Left kidney (tissue), 1 donor: ENCODE measurements at regions not wholly inside any gene's neighbourhood (a gene's known extent, or its start where the extent isn't known, plus 50 kb on each side); places are given as distances from the start of the nearest gene placed in this dataset.
"Not testable (repeated sequence)": the region's sequence is repeated elsewhere in the genome, so short reads cannot be mapped to it uniquely, and the experiment has no call there.

Experiments
- DNase-seq: peaks from one replicate; pipeline ENCODE4 v3.0.0-alpha.2; 2013

- DNase-seq, result no peak
Observed at GRCh38 chr4:189519186-189519585, 421.5 kb upstream of the FRG1 start.

- DNase-seq, result no peak
Observed at GRCh38 chr4:189525304-189525703, 415.4 kb upstream of the FRG1 start.

GRCh38 chr4:189530848-189531247 lies 409.8 kb upstream of the FRG1 start:
- DNase-seq, result no peak

- DNase-seq, result no peak
Observed at GRCh38 chr4:189533603-189534002, 407.1 kb upstream of the FRG1 start.

- no peak for DNase-seq
Observed at GRCh38 chr4:189547559-189547958, 393.1 kb upstream of the FRG1 start.

- peak; percentile 35 for DNase-seq
Observed at GRCh38 chr4:189548484-189549125, 392.1 kb upstream of the FRG1 start.

GRCh38 chr4:189551931-189552670 lies 388.6 kb upstream of the FRG1 start:
- DNase-seq, result peak; percentile 19

GRCh38 chr4:189560605-189561004 lies 380.1 kb upstream of the FRG1 start:
- DNase-seq, result not testable (repeated sequence)

- DNase-seq, result not testable (repeated sequence)
Observed at GRCh38 chr4:189563751-189564150, 376.9 kb upstream of the FRG1 start.

GRCh38 chr4:189566271-189566670 lies 374.4 kb upstream of the FRG1 start:
- DNase-seq, result not testable (repeated sequence)

GRCh38 chr4:189566900-189567299 lies 373.8 kb upstream of the FRG1 start:
- DNase-seq, result not testable (repeated sequence)

- not testable (repeated sequence) for DNase-seq
Observed at GRCh38 chr4:189579645-189580044, 361.0 kb upstream of the FRG1 start.

GRCh38 chr4:189586908-189587632 lies 353.6 kb upstream of the FRG1 start:
- not testable (repeated sequence) for DNase-seq

- not testable (repeated sequence) for DNase-seq
Observed at GRCh38 chr4:189589201-189589600, 351.5 kb upstream of the FRG1 start.

- DNase-seq, result no peak
Observed at GRCh38 chr4:189592890-189593289, 347.8 kb upstream of the FRG1 start.

GRCh38 chr4:189597341-189597740 lies 343.3 kb upstream of the FRG1 start:
- no peak for DNase-seq

GRCh38 chr4:189600264-189600663 lies 340.4 kb upstream of the FRG1 start:
- no peak for DNase-seq

- no peak for DNase-seq
Observed at GRCh38 chr4:189600718-189601435, 339.8 kb upstream of the FRG1 start.

GRCh38 chr4:189602827-189603226 lies 337.8 kb upstream of the FRG1 start:
- DNase-seq, result not testable (repeated sequence)

- DNase-seq, result not testable (repeated sequence)
Observed at GRCh38 chr4:189610571-189610970, 330.1 kb upstream of the FRG1 start.

GRCh38 chr4:189613207-189613606 lies 327.5 kb upstream of the FRG1 start:
- DNase-seq, result peak; percentile 25

- no peak for DNase-seq
Observed at GRCh38 chr4:189615217-189615663, 325.4 kb upstream of the FRG1 start.
